Heart left ventricle (tissue), 13 donors: ENCODE measurements at regions not wholly inside any gene's neighbourhood (a gene's known extent, or its start where the extent isn't known, plus 50 kb on each side); places are given as distances from the start of the nearest gene placed in this dataset.

ENCODE experiments used
- POLR2A ChIP-seq, 2 donors: fragments of 450-650 bp; IDR thresholded peaks; one replicate each; pipeline ENCODE4 v1.6.1; 2017; ENCODE audit warnings: antibody characterized with exemption in 2 of 2, mild to moderate bottlenecking in 2 of 2, moderate library complexity in 2 of 2
- TF ChIP-seq, protein P1 (sequence below), 12 donors: fragments of 200-600 bp; sonication (generic) in 4 of 12; IDR thresholded peaks; one replicate each; pipeline versions ENCODE4 v1.5.0 to v1.8.0; 2018 to 2022; ENCODE audit warnings: antibody characterized with exemption in 12 of 12, mild to moderate bottlenecking in 5 of 12
- donor health status: ischemic (EF 13 %, LVEDD 7.1; RV severe dilation, severe dysfunction).
- donor health status: DM: no; HTN: yes; CAD: no.
- donor health status: DM: no; HTN: no; CAD: no.
- donor health status: ischemic (EF 25% LVEDD 6.9; RV normal size, moderate dysfunction).
- donor health status: ischemic (EF 25% LVEDD 5.7; RV mildly dilated, moderate dysfunction).
- donor health status: ischemic (EF 35%, LVEDD 5.7; RV mildly dilated, moderate dysfunction).
- donor health status: nonischemic (EF 11% LVEDD 7.7; RV severe dilation, severe dysfunction).
- donor health status: DM: yes; HTN: yes; CAD: no.
- donor health status: PGD.
- donor health status: ischemic (EF 29% LVEDD 5.4; RV normal size, mild dysfunction).
- donor health status: nonischemic (EF 23%, LVEDD 6.1; RV moderate dilation, normal function).

DNA sequence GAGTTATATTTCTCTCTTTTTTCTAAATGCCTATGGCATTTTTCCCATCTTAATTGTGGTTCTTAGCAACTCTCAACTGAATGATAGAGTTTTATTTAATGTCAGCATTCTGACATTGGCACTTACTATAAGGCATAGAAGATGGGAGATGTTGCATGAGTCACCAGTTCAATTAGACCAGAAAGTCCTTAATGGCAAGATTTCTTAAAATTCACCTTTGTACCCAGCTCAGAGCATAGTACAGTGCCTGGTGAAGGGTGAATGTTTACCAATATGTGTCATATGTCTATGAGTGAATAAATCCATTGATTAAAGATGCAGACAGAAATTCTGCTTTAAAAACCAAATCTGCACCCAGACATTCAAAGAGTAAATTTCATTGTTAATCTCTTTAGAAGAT, 526.9 kb downstream of the EFNB2 start:
- TF ChIP-seq POLR2A (IDR thresholded peaks at IDR 0.05), result no peak
- TF ChIP-seq, protein P1, sequence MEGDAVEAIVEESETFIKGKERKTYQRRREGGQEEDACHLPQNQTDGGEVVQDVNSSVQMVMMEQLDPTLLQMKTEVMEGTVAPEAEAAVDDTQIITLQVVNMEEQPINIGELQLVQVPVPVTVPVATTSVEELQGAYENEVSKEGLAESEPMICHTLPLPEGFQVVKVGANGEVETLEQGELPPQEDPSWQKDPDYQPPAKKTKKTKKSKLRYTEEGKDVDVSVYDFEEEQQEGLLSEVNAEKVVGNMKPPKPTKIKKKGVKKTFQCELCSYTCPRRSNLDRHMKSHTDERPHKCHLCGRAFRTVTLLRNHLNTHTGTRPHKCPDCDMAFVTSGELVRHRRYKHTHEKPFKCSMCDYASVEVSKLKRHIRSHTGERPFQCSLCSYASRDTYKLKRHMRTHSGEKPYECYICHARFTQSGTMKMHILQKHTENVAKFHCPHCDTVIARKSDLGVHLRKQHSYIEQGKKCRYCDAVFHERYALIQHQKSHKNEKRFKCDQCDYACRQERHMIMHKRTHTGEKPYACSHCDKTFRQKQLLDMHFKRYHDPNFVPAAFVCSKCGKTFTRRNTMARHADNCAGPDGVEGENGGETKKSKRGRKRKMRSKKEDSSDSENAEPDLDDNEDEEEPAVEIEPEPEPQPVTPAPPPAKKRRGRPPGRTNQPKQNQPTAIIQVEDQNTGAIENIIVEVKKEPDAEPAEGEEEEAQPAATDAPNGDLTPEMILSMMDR (IDR thresholded peaks at IDR 0.05), result no peak
